GM19239 (cell line): ENCODE measurements at regions not wholly inside any gene's neighbourhood (a gene's known extent, or its start where the extent isn't known, plus 50 kb on each side); places are given as distances from the start of the nearest gene placed in this dataset.

Experiments
- DNase-seq: peaks from one replicate; pipeline ENCODE4 v3.0.0; 2011; ENCODE audit warnings: low spot score; ENCODE audit not compliant: insufficient read length
- FAIRE-seq: peaks from 2 replicates; lab custom pipeline; 2011; peaks lifted over from hg19 to GRCh38; lab: Jason Lieb, UNC

DNA sequence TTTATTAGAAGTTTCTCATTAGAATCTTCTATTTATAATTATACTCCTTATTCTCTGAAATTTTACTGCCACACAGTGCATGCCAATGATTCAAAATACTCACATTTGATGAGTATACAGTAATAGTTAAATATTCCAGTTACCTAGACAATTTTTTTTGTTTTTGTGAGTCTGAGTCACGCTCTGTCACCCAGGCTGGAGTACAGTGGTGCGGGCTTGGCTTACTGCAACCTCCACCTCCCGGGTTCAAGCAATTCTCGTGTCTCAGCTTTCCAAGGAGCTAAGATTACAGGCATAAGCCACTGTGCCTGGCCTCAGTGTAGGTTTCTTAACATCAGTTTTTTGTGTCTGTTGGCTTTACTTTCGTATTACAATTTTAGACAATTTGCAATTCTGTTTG is 87.1 kb downstream of the ZNF486 start:
- DNase-seq: no peak
- FAIRE-seq: no peak

DNA sequence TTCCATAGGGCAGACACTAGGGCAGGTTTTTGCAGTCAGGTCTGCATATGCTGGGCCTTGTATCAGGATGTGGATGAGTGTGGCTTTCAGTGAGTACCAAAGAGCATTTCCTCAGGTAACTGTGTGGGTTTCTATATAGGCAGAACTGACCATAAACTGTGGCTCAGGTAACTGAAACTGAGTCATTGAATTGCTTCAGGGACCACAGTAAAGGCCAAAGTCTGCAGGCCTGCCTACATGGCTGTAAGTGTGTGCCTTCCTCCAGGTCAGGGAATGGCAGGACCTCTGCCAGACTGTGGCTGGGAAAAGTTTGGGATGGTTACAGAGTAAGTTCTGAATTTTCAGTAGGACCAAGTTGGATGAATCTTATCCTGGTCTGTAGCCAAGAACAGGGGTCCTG is 85.6 kb downstream of the ZNF486 start:
- FAIRE-seq: no peak
- no peak for DNase-seq

DNA sequence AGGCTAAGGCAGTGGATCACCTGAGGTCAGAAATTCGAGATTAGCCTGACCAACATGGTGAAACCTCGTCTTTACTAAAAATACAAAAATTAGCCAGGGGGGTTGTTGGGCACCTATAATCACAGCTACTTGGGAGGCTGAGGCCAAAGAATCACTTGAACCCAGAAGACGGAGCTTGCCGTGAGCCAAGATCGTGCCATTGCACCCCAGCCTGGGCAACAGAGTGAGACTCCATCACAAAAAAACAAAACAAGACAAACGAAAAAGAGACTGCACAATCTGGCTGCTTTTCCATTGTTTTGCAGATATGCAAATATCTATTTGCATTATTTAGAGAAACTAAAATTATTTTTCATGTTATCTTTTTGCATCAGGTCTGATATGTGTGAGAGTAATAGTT is 83.6 kb downstream of the ZNF486 start:
- DNase-seq (no peak), FAIRE-seq (no peak)

DNA sequence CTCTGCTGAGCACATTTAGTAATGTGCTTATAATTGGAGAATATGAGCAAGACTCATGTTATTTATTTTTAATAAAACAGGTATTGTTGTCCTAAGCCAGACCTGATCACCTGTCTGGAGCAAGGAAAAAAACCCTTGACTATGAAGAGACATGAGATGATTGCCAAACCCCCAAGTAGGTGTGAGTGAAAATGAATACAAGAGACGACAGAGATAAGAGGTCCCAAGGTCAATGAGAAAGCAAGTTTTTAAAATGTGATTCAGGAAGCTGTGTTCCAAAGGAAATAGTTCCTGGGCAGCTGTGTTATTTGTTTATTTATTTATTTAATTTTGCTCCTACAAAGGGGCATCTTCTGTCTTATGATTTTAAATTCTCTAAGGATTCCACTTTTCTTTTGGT is 83.1 kb downstream of the ZNF486 start:
- FAIRE-seq: no peak
- no peak for DNase-seq
